Chondrocyte (in vitro differentiated cells): ENCODE measurements at regions not wholly inside any gene's neighbourhood (a gene's known extent, or its start where the extent isn't known, plus 50 kb on each side); places are given as distances from the start of the nearest gene placed in this dataset.
"Not testable (repeated sequence)": the region's sequence is repeated elsewhere in the genome, so short reads cannot be mapped to it uniquely, and the experiment has no call there.

Experiments
- DNase-seq: peaks from one replicate; pipeline ENCODE4 v3.0.0; 2021; ENCODE audit warnings: mixed read lengths, low spot score
- H3K27ac Mint-ChIP-seq: one replicate; pipeline ENCODE4 v1.8.0; 2021; ENCODE audit warnings: mild to moderate bottlenecking, moderate library complexity, mixed read lengths; ENCODE audit not compliant: unreplicated experiment
- H3K27me3 Mint-ChIP-seq: 2 replicates; pipeline ENCODE4 v1.8.0; 2021; ENCODE audit warnings: low read depth, mixed read lengths
- H3K36me3 Mint-ChIP-seq: 2 replicates; pipeline ENCODE4 v1.8.0; 2021; ENCODE audit warnings: low read depth, mixed read lengths
- H3K4me1 Mint-ChIP-seq: 2 replicates; pipeline ENCODE4 v1.8.0; 2021; ENCODE audit warnings: low read depth, mild to moderate bottlenecking, mixed read lengths
- H3K4me3 Mint-ChIP-seq: one replicate; pipeline ENCODE4 v1.8.0; 2021; ENCODE audit warnings: mild to moderate bottlenecking, moderate library complexity, mixed read lengths; ENCODE audit not compliant: unreplicated experiment
- H3K9me3 Mint-ChIP-seq: 2 replicates; pipeline ENCODE4 v1.8.0; 2021; ENCODE audit warnings: low read depth, mixed read lengths

DNA sequence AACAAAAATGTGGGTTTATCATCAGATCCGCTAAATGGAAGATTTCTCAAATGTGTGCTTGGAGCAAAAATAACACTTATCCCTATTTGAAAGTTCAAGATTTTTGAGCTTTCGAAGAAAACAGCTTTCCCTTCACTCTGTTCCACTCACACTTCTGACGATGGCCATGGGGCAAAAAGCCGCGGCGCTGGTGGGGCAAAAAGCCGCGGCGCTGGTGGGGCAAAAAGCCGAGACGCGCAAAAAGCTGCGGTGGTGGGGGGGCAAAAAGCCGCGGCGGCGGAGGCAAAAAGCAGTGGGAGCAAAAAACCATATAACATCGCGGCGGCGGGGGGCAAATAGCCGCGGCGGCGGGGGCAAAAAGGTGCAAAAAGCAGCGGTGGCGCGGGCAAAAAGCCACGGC, 1631.5 kb downstream of the RPIA start:
- not testable (repeated sequence) for H3K4me1 Mint-ChIP-seq, H3K36me3 Mint-ChIP-seq, DNase-seq, H3K9me3 Mint-ChIP-seq, H3K27me3 Mint-ChIP-seq
- Mint-ChIP-seq H3K27ac (peak overlapping the region; percentile 63), H3K4me3 (peak overlapping the region; percentile 63)

DNA sequence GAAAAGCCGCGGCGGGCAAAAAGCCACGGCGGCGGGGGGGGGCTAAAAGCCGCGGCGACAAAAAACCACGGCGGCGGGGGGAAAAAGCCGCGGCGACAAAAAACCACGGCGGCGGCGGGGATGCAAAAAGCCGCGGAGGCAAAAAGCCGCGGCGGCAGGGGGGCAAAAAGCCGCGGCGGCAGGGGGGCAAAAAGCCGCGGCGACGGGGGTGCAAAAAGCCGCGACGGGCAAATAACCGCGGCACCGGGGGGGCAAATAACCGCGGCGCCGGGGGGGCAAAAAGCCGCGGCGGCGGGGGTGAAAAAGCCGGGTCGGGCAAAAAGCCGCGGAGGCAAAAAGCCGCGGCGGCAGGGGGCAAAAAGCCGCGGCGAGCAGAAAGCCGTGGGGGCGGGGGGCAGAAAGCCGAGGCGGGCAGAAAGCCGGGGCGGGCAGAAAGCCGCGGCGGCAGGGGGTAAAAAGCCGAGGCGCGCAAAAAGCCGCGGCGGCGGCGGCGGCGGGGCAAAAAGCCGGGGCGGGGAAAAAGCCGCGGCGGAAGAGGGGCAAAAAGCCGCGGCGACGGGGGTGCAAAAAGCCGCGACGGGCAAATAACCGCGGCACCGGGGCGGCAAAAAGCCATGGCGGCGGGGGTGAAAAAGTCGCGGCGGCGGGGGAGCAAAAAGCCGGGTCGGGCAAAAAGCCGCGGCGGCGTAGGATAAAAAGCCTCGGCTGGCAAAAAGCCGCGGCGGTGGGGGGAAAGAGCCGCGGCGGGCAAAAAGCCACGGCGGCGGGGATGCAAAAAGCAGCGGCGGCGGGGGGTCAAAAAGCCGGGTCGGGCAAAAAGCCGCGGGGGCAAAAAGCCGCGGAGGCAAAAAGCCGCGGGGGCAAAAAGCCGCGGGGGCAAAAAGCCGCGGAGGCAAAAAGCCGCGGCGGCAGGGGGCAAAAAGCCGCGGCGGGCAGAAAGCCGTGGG, 1632.4 kb downstream of the RPIA start:
- H3K4me1 Mint-ChIP-seq, H3K9me3 Mint-ChIP-seq, H3K36me3 Mint-ChIP-seq, H3K27me3 Mint-ChIP-seq, H3K27ac Mint-ChIP-seq, DNase-seq: not testable (repeated sequence)
- peak overlapping the region; percentile 12 for H3K4me3 Mint-ChIP-seq

DNA sequence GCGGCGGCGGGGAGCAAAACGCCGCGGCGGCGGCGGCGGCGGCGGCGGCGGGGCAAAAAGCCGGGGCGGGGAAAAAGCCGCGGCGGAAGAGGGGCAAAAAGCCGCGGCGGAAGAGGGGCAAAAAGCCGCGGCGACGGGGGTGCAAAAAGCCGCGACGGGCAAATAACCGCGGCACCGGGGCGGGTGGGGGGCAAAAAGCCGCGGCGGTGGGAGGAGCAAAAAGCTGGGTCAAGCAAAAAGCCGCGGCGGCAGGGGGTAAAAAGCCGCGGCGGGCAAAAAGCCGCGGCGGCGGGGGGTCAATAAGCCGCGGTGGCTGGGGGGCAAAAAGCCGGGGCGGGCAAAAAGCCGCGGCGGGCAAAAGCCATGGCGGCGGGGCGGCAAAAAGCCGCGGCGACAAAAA, 1633.2 kb downstream of the RPIA start:
- H3K4me1 Mint-ChIP-seq, H3K4me3 Mint-ChIP-seq, H3K9me3 Mint-ChIP-seq, H3K27me3 Mint-ChIP-seq, H3K36me3 Mint-ChIP-seq, H3K27ac Mint-ChIP-seq, DNase-seq: not testable (repeated sequence)

DNA sequence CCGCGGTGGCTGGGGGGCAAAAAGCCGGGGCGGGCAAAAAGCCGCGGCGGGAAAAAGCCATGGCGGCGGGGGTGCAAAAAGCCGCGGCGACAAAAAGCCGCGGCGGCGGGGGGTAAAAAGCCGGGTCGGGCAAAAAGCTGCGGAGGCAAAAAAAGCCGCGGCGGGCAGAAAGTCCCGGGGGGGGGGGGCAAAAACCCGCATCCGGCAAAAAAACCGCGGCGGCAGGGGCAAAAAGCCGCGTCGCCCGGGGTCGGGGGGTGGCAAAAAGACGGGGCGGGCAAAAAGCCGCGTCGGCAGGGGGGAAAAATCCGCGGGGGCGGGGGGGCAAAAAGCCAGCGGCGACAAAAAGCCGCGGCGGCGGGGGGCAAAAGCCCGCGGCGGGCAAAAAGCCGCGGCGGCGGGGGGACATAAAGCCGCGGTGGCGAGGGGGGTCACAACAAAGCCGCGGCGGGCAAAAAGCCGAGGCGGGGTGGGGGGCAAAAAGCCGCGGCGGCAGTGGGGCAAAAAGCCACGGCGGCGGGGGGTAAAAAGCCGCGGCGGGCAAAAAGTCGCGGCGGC, 1634.4 kb downstream of the RPIA start:
- H3K27me3 Mint-ChIP-seq, DNase-seq, H3K4me3 Mint-ChIP-seq, H3K36me3 Mint-ChIP-seq, H3K9me3 Mint-ChIP-seq, H3K27ac Mint-ChIP-seq, H3K4me1 Mint-ChIP-seq: not testable (repeated sequence)

DNA sequence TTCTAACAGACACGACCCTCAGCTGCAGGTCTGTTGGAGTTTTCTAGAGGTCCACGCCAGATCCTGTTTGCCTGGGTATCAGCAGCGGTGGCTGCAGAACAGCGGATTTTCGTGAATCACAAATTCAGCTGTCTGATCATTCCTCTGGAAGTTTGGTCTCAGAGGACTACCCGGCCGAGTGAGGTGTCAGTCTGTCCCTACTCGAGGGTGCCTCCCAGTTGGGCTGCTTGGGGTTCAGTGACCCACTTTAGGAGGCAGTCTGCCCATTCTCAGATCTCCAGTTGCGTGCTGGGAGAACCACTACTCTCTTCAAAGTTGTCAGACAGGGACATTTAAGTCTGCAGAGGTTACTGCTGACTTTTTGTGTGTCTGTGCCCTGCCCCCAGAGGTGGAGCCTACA, 1664.1 kb downstream of the RPIA start:
- not testable (repeated sequence) for H3K4me1 Mint-ChIP-seq, H3K27me3 Mint-ChIP-seq, H3K36me3 Mint-ChIP-seq

DNA sequence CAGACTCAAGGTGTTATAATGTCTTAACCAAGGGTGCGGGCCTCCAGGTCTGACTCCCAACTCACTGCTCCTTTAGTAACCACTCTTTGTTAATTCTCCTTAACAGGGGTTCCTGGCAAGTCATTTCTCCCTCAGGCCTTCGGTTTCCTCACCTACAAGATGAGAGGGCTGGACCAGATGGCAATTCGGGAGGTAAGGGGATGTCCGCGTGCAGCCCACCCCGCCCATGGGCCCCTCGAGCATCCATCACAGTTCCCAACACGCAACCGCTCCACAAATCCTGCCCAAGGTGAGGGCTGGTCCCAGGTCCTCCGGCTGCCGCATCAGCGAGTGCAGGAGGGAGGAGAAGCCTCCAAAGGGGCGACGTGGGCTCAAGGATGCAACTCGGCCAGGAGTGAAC, 1667.9 kb downstream of the RPIA start:
- H3K27ac Mint-ChIP-seq, H3K4me1 Mint-ChIP-seq, H3K4me3 Mint-ChIP-seq, H3K36me3 Mint-ChIP-seq, H3K27me3 Mint-ChIP-seq, H3K9me3 Mint-ChIP-seq: not testable (repeated sequence)
- DNase-seq: peak; percentile 34

More for the DNA sequence above, 1664.1 kb downstream of the RPIA start:
- not testable (repeated sequence) for H3K4me3 Mint-ChIP-seq, H3K27ac Mint-ChIP-seq, H3K9me3 Mint-ChIP-seq
- peak; percentile 34 for DNase-seq

DNA sequence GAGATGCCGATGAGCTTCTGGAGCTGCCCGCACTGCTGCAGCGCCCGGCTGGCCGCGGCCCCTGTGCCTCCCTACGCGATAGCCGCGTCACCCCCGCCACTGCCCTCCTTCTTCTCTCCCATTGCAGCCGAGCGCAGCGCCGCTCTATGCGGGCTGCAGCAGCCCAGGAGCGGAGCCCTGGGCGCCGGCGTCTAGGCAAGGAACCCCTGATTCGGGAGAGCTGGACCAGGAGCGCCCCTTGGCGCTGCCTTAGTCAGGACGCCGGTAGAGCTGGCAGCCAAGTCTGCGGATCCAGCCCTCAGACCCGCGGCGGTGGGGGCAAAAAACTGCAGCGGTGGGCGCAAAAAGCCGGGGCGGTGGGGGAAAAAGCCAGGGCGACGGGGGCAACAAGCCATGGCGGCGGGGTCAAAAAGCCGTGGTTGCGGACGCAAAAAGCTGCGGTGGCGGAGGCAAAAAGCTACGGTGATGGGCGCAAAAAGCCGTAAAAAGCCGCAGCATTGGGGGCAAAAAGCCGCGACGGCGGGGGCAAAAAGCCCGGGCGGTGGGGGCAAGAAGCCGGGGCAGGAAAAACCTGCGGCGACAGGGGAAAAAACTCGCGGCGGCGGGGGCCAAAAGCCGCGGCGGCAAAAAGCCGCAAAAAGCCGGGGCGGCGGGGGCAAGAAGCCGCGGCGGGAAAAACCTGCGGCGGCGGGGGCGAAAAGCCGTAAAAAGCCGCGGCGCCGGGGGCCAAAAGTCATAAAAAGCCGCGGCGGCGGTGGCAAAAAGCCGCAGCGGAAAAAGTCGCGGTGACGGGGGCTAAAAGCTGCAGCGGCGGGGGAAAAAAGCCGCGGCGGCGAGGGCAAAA, 1668.6 kb downstream of the RPIA start:
- not testable (repeated sequence) for H3K36me3 Mint-ChIP-seq, H3K4me3 Mint-ChIP-seq

DNA sequence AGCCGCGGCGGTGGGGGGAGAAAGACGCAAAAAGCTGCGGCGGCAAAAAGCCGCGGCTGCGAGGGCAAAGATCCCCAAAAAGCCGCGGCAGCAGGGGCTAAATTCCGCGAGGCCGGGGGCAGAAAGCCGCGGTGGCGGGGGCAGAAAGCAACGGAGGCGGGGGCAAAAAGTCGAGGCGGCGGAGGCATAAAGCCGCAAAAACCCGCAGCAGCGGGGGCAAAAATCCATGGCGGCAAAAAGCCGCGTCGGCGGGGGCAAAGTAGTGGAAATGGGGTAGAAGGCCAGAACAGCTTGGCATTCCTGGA, 1669.2 kb downstream of the RPIA start:
- H3K4me3 Mint-ChIP-seq, H3K27ac Mint-ChIP-seq, H3K27me3 Mint-ChIP-seq, DNase-seq, H3K4me1 Mint-ChIP-seq, H3K36me3 Mint-ChIP-seq, H3K9me3 Mint-ChIP-seq: not testable (repeated sequence)

More for the DNA sequence above, 1668.6 kb downstream of the RPIA start:
- peak; percentile 50 for DNase-seq
- H3K27ac Mint-ChIP-seq, H3K4me1 Mint-ChIP-seq, H3K27me3 Mint-ChIP-seq, H3K9me3 Mint-ChIP-seq: not testable (repeated sequence)
